HG03521 (cell line): ENCODE measurements at regions not wholly inside any gene's neighbourhood (a gene's known extent, or its start where the extent isn't known, plus 50 kb on each side); places are given as distances from the start of the nearest gene placed in this dataset.
"Not testable (repeated sequence)": the region's sequence is repeated elsewhere in the genome, so short reads cannot be mapped to it uniquely, and the experiment has no call there.

Experiments
- ATAC-seq: cut with Tn5 transposase; IDR thresholded peaks from one replicate; pipeline ENCODE4 v1.9.1; 2021; ENCODE audit warnings: mild to moderate bottlenecking, moderate library complexity; ENCODE audit not compliant: unreplicated experiment

DNA sequence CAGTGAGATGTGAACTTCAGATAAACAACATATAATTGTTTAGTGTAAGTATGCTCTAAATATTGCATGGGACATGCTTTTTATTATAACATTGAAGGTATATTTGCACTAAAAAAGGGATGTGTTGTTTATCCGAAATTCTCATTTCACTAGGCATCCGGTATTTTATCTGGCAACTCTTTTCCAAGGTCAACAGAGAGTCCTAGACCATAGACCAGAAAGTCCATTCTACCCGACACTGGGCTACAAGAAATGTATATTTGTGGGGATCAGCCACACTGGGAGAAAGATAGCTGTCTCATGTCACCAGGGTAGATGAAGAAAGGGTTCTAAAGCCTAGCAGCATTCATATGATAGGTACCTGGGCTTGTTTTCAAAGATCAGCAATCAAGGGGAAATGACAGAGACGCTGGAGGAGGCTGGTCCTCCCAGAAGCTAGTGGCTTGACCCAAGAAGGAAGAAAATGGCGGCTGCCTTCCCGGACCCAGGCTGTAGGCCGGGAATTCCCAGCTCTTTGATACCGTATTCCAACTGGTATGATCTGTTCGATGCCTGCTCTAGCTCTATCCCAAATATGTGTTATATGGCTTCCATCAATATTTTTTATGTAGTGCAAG is 161.1 kb upstream of the IRF2BP2 start:
- ATAC-seq = no peak

DNA sequence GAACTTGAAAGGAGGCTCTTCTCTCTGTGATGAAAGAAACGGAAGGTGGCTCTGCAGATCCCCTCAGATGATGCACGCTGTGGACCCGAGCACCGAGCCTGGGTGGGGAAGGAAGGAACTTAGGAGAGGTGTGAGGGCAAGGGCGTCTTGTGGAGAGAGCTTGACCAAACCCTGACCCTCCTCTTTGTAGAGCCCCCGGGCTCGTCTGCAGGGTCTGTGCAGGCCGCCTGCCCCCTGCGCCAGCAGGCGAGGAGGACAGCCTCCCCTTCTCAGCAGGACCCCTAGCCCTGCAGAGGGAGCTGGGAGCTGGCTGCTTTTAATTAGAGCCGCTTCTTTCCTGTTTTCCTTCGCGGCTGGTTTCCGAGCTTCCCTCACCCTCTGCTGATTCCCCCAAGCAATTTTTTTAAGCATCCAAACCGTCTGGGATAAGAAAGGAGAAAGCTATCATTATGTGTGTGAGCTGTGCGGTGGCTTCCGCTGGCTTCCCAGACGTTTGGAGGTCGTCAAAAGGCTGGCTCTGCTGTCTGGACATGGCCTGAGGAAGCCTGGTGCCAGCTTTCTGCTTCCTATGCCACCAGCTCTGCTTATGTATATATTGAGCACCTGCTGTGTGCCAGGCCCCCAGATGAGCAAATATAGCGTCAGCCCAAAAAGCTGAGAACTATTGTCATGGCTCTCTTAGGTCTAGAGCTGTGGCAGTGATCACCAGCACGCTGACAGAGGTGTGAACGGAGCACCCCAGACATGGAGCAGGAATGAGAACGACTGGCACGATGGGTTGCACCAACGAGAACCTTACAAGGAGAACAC is 160.2 kb upstream of the IRF2BP2 start:
- ATAC-seq = no peak

DNA sequence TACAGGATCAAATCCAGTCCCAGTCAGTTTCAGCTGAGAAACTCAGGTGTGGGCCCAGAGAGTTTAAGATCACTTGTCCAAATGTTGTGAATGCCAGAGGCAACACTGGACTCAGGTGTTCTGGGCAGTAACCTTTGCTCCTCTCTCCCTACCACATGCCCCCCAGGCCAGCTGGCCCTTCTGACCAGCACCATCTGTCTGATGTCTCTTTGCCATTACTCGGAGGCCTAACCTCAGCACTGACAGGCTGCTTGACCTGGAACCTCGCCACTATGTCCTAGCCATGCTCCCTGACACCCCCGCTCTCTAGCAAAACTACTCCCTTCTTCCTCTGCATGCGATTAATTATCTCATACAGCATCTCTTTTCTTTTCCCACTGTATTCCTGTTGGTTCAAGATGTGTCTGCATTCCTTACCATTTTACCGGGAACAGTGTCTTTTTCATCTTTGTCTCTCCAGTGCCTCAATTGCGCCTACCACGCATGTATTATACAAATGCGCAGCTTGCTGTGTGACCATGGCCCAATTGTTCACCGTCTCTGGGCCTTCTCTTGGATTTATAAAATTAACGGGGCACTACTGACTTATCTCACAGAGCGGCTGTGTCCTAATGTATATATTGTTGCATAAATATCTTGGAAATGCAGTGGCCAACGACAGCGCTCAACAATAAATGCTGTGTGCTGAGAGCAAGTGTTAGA is 159.5 kb upstream of the IRF2BP2 start:
- ATAC-seq = no peak

DNA sequence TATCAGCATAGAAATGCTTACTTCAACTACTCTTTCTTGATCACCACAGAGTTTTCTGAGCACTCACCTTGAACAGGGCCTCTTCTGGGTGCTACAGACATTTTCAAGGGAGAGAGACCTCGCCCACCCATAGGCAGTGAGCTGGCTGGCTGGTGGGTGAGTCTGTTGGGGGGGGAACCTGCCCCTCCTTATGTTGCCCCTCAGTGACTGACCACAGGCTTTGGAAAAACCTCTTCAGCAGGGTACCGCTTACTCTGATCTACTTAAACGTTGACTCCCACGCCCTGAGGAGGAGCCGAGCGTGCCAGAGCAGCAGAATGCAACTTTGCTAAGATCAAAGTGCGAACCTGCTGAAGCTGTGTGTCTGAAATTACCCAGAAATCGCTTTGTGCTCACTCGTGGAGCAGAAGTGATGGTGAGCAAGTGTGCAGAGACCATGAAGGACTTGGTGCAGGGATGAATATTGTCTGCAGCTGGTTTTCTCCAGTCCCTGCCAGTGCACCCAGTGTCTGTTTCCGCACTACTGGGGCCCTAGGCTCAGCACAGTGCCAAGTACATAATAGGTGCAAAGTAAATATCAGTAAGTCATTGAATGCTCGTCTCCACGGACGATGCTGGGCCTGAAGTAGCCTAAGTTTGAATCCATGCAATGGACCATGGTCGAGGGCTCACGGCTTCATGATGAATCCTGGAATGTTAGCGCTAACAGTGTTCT is 158.7 kb upstream of the IRF2BP2 start:
- ATAC-seq = no peak

DNA sequence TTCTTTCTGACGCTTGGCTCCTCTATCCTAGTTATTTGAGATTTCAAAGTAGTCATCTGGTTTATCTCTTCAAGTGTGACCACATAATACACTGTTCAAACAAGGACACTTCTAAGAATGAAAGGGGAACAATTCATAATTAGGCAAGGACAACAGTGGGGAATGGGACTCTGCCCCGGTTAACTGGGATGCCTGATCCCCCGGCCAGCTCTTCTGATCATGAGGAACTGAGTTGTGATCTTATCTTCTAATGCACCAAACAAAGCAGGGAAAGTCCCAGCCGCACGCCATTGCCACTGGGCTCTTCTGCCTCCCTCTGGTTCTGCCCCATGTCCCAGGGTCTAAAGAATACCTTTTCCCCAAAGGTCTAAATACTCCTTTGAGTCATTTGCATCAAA is 158.2 kb upstream of the IRF2BP2 start:
- no peak for ATAC-seq

DNA sequence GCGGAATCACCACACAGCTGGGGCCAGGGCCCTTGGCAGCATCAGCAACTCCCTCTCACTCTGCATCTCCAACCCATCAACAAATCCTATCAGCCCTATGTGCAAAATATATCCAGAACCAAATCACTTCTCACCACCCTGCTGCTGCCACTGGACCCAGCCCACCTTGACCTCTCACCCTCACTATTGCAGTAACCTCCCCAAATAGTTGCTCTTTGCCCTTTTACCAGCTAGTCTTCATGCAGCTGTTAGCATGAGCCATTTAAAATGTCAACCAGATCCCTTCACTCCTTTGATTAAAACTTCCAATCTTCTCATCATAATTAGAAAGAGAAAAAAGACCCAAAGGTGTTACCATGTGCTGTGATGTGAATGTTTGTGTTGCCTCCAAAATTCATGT is 155.7 kb upstream of the IRF2BP2 start:
- no peak for ATAC-seq

DNA sequence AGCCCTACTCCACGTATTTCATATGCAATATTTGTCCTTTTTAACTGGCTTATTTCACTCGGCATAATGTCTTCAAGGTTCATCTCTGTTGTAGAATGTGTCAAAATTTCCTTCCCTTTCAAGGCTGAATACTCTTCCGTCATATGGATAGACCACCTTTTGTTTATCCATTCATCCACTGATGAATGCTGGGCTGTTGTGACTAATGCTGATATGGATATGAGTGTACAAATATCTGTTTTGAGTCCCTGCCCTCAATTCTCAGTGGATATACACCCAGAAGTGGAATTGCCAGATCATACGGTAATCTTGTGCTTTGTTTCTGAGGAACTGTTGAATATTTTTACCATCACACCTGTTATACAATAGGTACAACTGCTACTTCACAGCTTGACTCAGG is 155.2 kb upstream of the IRF2BP2 start:
- ATAC-seq = no peak

DNA sequence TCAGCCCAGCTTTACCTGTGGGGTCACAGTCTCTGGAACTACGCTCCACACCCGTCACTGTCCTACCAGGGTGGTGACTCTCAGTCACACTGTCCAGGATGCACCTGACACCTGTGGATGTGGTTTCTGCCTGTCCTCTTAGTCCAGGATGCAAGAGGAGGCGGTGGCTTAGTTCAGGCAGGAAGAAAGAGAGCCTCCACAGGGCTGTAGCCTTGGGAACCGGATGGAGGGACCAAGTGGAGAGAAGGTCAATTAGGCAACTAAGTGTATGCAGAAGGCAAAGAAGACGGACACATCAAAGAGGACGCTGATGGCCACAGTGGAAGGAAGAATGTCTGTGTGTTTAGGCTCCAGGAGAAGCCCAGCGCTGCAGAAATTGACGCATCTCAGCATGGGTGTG is 153.9 kb upstream of the IRF2BP2 start:
- ATAC-seq = no peak

DNA sequence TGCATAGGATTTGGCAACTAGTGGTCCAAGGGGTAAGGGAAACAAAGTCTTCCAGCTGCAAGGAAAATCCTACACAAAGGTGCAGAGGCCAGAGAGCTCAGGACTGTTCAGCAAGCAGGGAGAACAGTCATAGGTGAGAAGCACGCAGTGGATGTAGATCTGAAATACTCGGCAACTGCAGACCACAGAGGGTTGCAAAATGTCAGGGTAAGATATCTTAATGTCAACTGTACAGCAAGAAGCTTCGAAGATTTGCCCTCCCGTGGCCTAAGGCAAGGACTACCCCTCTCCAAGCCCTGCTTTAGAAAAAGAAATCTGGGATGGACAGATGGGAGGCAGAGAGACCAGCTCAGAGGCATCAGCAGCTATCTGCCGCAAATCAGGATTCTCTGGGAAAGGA is 153.4 kb upstream of the IRF2BP2 start:
- ATAC-seq = no peak

DNA sequence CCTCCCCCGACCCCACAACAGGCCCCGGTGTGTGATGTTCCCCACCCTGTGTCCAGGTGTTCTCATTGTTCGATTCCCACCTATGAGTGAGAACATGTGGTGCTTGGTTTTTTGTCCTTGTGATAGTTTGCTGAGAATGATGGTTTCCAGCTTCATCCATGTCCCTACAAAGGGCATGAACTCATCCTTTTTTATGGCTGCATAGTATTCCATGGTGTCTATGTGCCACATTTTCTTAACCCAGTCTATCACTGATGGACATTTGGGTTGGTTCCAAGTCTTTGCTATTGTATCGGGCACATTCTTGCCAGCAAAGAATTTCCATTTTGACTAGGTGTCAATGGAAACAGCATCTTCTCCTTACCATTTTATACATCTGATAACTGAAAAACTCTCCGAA is 152.1 kb upstream of the IRF2BP2 start:
- not testable (repeated sequence) for ATAC-seq

DNA sequence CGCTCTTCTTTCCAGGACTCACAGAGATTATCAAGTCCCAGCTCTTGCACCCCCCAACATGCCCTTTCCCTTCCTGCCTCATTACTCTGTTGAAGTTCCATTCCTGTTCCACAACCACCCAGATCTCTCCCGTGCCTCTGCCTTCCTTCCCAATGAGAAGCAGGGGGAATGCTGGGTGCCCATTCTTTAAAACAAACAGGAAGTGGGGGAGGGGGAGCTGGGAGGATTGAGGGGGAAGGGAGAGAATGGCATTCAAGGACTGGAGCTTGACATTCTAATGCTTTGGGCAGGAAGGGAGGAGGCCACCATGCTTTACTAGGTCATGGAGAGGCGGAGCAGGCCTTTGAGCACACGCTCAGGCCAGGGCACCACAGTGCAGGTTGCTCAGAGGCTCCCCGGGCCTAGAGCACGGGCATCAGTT is 150.3 kb upstream of the IRF2BP2 start:
- ATAC-seq = no peak

DNA sequence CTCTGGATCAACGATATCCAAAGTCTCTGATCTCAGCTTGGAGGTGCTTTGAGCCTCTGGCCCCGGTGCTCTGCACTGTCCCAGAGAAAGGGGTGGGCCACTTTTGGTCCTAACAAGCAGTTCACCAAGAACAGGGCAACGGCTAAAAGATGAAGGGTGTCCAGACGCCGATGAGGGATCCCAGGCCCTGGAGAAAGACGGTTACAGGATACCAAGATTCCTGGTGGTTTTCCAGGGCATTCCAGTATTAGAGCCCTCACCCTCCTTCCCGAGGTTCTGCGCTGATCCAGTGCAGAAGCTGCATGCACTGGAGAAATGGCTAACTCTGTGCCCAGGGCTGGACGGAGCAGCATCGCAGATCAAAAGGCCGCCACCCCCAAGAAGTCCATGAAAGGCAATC is 149.9 kb upstream of the IRF2BP2 start:
- ATAC-seq = no peak

DNA sequence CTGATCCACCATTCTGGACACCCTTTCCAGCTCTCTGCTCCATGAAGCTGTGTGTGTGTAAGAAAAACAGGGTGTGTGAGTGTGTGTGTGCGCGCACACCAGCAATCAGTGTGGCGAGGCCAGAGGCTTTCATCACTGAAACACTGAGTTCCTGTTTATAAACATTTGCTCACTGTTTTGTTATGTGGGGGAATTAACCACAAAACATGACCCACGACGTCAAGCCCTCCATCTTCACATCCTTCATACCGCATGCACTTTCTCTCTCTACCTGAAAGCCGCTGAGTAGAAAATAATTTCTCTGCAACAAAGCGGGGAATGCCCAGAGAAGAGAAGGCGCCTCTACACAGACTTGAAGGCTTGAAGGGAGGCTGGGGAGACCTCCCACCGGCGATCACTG is 148.9 kb upstream of the IRF2BP2 start:
- no peak for ATAC-seq

DNA sequence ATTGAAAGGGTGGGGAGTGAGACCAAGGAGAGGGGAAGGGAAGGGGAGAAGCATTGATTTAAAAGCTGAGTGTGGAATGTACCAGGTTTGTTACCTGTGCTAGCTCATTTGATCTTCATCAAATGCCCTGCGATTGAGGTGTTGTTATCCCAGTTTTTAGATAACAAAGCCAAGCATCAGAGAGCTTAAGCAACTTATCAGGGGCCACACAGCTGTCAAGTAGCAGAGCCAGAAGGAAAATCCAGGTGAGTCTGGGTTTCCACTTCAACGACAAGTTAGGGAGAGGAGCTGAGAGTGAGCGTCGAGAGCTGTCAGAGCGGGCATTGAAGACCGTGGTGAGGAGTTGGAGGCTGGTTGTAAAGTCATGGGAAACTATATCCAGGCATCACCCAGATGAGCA is 146.9 kb upstream of the IRF2BP2 start:
- no peak for ATAC-seq

DNA sequence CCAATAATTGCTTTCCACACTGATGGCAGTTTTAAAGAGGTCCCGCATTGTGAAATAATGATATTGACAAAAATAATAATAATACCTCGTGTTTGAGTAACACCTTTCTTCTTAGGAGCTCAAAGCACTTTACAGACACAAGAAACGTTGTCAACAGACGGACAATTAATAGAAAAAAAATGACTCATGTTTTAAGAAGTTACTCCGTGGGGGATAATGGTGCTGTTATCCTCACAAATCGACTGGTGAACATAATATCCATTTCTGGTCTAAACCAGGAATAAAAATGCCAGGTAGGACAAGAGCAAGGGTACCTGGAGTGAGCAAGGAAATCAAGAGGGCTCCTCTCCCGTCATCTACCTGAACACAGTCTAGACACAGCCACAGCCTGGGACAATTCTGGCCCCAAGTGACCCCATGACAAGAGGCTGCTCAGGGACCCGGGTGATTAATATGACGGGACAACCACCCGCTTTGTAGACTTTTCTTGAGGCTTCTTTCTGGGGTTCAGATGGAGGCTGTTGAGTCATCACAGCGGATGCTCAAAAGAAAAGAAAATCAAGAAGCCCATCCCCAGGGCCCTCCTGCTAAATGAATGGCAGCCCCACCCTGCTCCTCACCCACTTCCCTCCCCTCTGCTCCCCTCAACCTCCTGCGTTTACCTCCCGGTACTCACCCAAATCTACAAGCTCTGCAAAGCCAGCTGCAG is 146.2 kb upstream of the IRF2BP2 start:
- no peak for ATAC-seq

DNA sequence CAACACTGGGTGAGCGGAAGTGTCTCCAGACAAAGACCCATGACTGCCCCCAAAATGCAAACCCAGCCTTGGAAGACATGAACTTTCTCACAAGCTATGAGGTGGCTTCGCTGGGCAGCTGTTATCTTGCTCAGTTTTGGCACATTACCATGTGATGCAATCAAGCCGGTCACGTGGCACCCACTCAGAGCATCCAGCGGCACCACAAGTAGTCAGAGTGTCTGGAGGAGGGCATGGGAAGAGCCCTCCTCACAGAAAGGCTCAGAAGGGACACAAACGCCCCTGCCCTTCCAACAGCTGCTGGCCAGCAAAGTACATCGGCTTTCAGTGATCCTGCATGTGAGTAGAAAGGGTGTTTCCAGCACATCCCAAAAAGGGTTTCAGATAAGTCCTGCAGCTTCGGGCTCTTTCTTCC is 145.5 kb upstream of the IRF2BP2 start:
- no peak for ATAC-seq

DNA sequence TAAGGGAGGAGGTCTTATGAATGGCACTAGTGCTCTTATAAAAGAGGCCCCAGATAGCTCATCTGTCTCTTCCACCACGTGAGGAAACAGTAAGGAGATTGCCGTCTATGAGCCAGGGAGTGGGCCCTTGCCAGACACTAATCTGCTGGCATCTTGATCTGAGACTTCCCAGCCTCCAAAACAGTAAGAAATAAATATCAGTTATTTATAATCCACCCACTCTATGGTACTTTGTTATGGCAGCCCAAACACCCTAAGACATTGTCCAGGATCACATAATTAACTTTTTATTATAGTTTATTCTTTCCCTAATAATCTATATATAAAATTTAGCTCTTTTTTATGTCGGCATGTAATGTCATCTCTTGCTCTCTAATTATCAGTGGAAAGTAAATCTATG is 144.0 kb upstream of the IRF2BP2 start:
- no peak for ATAC-seq

DNA sequence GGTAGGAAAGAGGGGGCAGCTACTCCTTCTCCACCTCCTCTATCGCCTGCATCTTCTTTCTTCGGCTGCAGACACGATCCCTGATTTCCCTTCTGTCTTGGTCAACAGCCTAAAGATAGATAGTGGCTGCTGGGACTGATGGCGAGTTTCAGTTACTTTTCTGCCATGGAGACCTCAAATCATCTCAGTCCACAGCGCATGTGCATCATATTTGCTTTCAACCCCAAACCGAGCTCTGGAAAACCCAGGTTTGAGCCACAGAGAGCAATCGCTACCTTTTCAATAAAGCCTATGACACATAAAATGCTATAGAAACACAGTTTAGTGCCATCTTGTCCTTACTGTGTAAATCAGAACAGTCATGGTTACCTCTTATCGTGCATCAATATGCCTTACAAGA is 142.9 kb upstream of the IRF2BP2 start:
- ATAC-seq = no peak

DNA sequence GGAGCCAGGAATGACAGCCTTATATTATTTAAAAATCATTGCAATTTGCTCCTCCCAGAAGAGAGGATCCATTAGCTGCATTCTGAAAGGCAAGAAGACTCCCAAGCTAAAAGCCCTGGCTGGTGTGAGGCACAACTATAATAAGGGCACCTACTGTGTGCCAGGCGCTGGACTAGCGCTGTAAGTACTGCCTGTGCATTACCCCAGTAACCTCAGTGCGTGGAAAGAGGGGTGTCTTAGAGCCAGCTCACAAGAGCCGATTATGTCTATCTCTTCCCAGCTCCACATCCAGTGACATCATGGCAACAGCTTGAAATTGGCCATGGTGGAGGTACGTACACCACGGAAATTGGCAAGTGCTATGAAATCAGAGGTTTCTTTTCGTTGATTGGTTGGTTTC is 141.7 kb upstream of the IRF2BP2 start:
- no peak for ATAC-seq

DNA sequence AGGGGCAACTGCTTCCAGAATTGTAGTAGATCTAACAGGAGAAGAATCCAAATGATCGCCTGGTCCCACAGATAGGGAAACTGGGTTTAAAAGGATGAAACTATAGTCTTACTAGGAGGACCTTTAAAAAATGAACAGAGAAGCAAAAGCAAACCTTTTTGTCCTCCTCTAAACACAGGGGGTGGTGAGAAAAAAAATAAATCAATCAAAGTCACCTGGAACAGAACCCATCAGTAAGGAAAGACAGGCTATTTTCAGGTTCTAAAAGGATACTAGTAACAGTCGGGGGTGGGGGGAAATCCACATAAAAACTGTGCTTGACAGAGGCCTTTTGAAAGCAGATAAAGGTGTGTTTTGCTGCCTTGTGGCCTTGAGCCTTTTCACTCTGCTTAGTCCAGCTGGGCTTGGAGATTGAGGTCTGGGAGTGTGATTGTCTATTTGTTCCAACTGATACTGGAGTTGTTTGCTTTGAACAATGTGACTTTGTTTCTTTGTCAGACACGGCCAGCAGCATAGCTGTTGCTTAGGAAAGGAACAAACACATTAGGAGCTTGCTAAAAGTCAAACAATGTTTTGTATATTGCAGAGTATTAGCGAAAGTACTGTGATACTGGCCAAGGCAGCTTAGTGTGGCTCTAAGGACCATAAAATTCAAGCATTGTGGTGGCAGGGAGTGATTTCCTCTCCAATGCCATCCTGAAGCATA is 141.1 kb upstream of the IRF2BP2 start:
- no peak for ATAC-seq
